ENCODE measurements at regions not wholly inside any gene's neighbourhood (a gene's known extent, or its start where the extent isn't known, plus 50 kb on each side); places are given as distances from the start of the nearest gene placed in this dataset.

GRCh38 chr9:82295181-82295580 is 306.6 kb downstream of the SPATA31D1 start:
- H3K36me3 ChIP-seq (ENCODE audit: insufficient read depth, low read length): no peaks in the 10 kb centered on the region
- H3K4me1 ChIP-seq (ENCODE audit: insufficient read depth, low read length): no peaks in the 10 kb centered on the region
- H3K79me2 ChIP-seq (ENCODE audit: insufficient read depth, low read length): no peaks in the 10 kb centered on the region
- no peak for DNase-seq
- TF ChIP-seq, protein P1, sequence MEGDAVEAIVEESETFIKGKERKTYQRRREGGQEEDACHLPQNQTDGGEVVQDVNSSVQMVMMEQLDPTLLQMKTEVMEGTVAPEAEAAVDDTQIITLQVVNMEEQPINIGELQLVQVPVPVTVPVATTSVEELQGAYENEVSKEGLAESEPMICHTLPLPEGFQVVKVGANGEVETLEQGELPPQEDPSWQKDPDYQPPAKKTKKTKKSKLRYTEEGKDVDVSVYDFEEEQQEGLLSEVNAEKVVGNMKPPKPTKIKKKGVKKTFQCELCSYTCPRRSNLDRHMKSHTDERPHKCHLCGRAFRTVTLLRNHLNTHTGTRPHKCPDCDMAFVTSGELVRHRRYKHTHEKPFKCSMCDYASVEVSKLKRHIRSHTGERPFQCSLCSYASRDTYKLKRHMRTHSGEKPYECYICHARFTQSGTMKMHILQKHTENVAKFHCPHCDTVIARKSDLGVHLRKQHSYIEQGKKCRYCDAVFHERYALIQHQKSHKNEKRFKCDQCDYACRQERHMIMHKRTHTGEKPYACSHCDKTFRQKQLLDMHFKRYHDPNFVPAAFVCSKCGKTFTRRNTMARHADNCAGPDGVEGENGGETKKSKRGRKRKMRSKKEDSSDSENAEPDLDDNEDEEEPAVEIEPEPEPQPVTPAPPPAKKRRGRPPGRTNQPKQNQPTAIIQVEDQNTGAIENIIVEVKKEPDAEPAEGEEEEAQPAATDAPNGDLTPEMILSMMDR (IDR thresholded peaks at IDR 0.05; ENCODE audit: borderline replicate concordance, extremely low read depth, low read length, poor library complexity, severe bottlenecking): no peak
- no peak for TF ChIP-seq EZH2 (IDR thresholded peaks at IDR 0.05; ENCODE audit: borderline replicate concordance, low read depth, low read length, severe bottlenecking)
- H2AFZ ChIP-seq (ENCODE audit: low read depth, low read length): no peak overlapping the region
- H3K9ac ChIP-seq (ENCODE audit: low read depth, low read length): no peak overlapping the region
- ATAC-seq (ENCODE audit: insufficient read depth, low read depth): no peak
- H3K4me3 ChIP-seq (ENCODE audit: low read depth in 1 of 2, low read length in 2 of 2): no peak overlapping the region
- H3K4me2 ChIP-seq (ENCODE audit: insufficient read depth, low read length): no peak overlapping the region
- no peak overlapping the region for H3K27ac ChIP-seq (ENCODE audit: low read length)
- H4K20me1 ChIP-seq (ENCODE audit: insufficient read depth, low read length): no peaks in the 10 kb centered on the region
- no peaks in the 10 kb centered on the region for H3K9me3 ChIP-seq (ENCODE audit: insufficient read depth, low read length, severe bottlenecking)
- no peaks in the 10 kb centered on the region for H3K27me3 ChIP-seq (ENCODE audit: insufficient read depth, low read length, poor library complexity)

- Histone ChIP-seq H3K4me2 (ENCODE audit: insufficient read depth, low read length) (no peak overlapping the region), H2AFZ (ENCODE audit: low read depth, low read length) (no peak overlapping the region), H3K9me3 (ENCODE audit: insufficient read depth, low read length, severe bottlenecking) (no peaks in the 10 kb centered on the region), H3K27me3 (ENCODE audit: insufficient read depth, low read length, poor library complexity) (no peaks in the 10 kb centered on the region), H3K9ac (ENCODE audit: low read depth, low read length) (no peak overlapping the region), H3K27ac (ENCODE audit: low read length) (no peak overlapping the region), H3K4me1 (ENCODE audit: insufficient read depth, low read length) (no peaks in the 10 kb centered on the region), H3K4me3 (ENCODE audit: low read depth in 1 of 2, low read length in 2 of 2) (no peak overlapping the region), H3K36me3 (ENCODE audit: insufficient read depth, low read length) (no peaks in the 10 kb centered on the region), H4K20me1 (ENCODE audit: insufficient read depth, low read length) (no peaks in the 10 kb centered on the region), H3K79me2 (ENCODE audit: insufficient read depth, low read length) (no peaks in the 10 kb centered on the region)
- TF ChIP-seq, protein P1 (IDR thresholded peaks at IDR 0.05; ENCODE audit: borderline replicate concordance, extremely low read depth, low read length, poor library complexity, severe bottlenecking): no peak
- TF ChIP-seq EZH2 (IDR thresholded peaks at IDR 0.05; ENCODE audit: borderline replicate concordance, low read depth, low read length, severe bottlenecking): no peak
- ATAC-seq (ENCODE audit: insufficient read depth, low read depth) (no peak), DNase-seq (no peak)
Observed at GRCh38 chr9:82299870-82300269, 311.3 kb downstream of the SPATA31D1 start.

DNA sequence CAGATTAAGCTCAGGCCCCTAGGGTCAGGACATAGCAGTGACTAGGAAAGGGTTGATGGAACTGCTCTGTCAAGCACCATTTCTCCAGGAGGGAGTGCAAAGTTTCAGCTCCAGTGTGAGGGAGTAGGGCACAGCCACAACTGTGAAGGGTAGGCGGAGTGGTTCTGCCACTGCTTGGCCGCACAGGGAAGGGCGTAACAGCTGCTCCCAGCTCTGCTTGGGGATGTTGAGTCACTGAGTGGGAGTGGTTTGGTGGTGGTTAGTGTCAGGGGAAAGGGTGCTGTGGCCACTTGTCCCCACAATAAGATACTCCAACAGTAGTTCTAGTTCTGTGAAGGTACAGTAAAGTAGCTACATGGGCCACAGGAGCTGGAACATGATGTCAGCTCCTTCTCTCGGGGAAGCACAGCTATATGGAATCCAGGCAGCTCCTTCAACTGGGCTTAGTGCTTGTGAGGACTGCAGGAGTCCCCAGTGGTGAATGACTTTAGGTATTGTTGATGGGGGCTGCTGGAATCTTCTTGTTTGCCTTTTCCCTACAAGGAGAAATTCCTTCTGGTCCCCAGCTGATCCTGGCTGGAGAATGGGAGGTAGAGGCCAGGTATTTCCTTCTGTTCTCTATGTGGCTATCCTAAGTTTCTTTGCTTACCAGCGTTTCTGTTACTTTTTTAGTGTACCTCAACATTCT is 314.5 kb downstream of the SPATA31D1 start:
- no peaks in the 10 kb centered on the region for H4K20me1 ChIP-seq (ENCODE audit: insufficient read depth, low read length)
- H3K79me2 ChIP-seq (ENCODE audit: insufficient read depth, low read length): no peaks in the 10 kb centered on the region
- no peaks in the 10 kb centered on the region for H3K27me3 ChIP-seq (ENCODE audit: insufficient read depth, low read length, poor library complexity)
- no peak for DNase-seq
- no peak overlapping the region for H2AFZ ChIP-seq (ENCODE audit: low read depth, low read length)
- TF ChIP-seq, protein P1 (IDR thresholded peaks at IDR 0.05; ENCODE audit: borderline replicate concordance, extremely low read depth, low read length, poor library complexity, severe bottlenecking): no peak
- no peak for TF ChIP-seq EZH2 (IDR thresholded peaks at IDR 0.05; ENCODE audit: borderline replicate concordance, low read depth, low read length, severe bottlenecking)
- H3K9ac ChIP-seq (ENCODE audit: low read depth, low read length): no peak overlapping the region
- no peaks in the 10 kb centered on the region for H3K36me3 ChIP-seq (ENCODE audit: insufficient read depth, low read length)
- no peak overlapping the region for H3K4me2 ChIP-seq (ENCODE audit: insufficient read depth, low read length)
- H3K4me1 ChIP-seq (ENCODE audit: insufficient read depth, low read length): no peaks in the 10 kb centered on the region
- no peak overlapping the region for H3K27ac ChIP-seq (ENCODE audit: low read length)
- no peak overlapping the region for H3K4me3 ChIP-seq (ENCODE audit: low read depth in 1 of 2, low read length in 2 of 2)
- no peak for ATAC-seq (ENCODE audit: insufficient read depth, low read depth)
- H3K9me3 ChIP-seq (ENCODE audit: insufficient read depth, low read length, severe bottlenecking): no peaks in the 10 kb centered on the region
